ENCODE measurements at regions not wholly inside any gene's neighbourhood (a gene's known extent, or its start where the extent isn't known, plus 50 kb on each side); places are given as distances from the start of the nearest gene placed in this dataset.

DNA sequence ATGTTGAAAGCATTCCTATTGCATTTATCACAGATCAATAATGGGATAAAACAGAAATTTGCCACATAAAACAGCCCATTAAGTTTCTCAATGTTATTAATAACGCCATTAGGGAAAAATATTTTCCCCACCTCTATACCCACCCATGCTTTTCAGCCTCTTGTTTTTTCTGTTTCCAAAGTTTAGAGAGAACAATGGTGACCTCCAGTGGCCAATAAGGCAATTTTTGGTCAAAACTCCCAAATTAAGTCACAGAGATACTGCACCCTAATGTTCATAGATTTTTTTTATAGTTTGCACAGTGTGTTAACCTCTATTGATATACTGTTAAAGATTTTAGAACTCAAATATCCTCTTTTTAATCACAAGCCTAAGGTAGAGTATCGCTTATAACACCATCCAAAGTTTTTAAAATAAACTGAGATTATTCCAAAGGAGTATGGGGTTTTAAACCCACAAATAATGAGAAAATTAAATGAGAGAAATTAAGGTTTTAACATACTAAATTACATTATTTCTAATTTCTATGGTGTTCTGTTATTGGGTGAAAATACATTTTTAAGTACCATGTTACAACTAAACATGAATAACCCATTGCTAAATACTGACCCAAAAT, 184.7 kb upstream of the DCN start:
- Histone ChIP-seq H3K4me2 (ENCODE audit: low read length) (no peak overlapping the region), H3K4me1 (ENCODE audit: insufficient read depth, low read length, severe bottlenecking) (no peaks in the 10 kb centered on the region), H3K9ac (ENCODE audit: low read length) (no peak overlapping the region), H2AFZ (ENCODE audit: low read length) (no peak overlapping the region), H3K36me3 (ENCODE audit: insufficient read depth, low read length) (no peaks in the 10 kb centered on the region), H3K27me3 (ENCODE audit: insufficient read depth, low read length) (no peaks in the 10 kb centered on the region), H3K27ac (ENCODE audit: low read depth, low read length, poor library complexity, severe bottlenecking) (no peak overlapping the region), H3K9me2 (ENCODE audit: low read depth, low read length) (no peaks in the 10 kb centered on the region), H3K9me3 (ENCODE audit: low read length) (no peaks in the 10 kb centered on the region), H4K20me1 (ENCODE audit: insufficient read depth, low read length) (no peaks in the 10 kb centered on the region), H3K79me2 (ENCODE audit: insufficient read depth, low read length) (no peaks in the 10 kb centered on the region), H3F3A (ENCODE audit: insufficient read depth, low read length) (no peaks in the 10 kb centered on the region), H3K4me3 (ENCODE audit: low read depth, low read length, poor library complexity, severe bottlenecking) (no peak overlapping the region)
- peak; percentile 59 for TF ChIP-seq CTCF (IDR thresholded peaks at IDR 0.05; ENCODE audit: low read length)
- TF ChIP-seq EZH2 (IDR thresholded peaks at IDR 0.05; ENCODE audit: borderline replicate concordance, low read length): no peak

GRCh38 chr12:91364471-91365184, 182.0 kb upstream of the DCN start:
- H4K20me1 ChIP-seq (ENCODE audit: insufficient read depth, low read length): no peaks in the 10 kb centered on the region
- H3K4me1 ChIP-seq (ENCODE audit: insufficient read depth, low read length, severe bottlenecking): no peaks in the 10 kb centered on the region
- no peak overlapping the region for H2AFZ ChIP-seq (ENCODE audit: low read length)
- H3K9me2 ChIP-seq (ENCODE audit: low read depth, low read length): no peaks in the 10 kb centered on the region
- no peaks in the 10 kb centered on the region for H3K79me2 ChIP-seq (ENCODE audit: insufficient read depth, low read length)
- H3K9ac ChIP-seq (ENCODE audit: low read length): no peak overlapping the region
- no peak overlapping the region for H3K4me3 ChIP-seq (ENCODE audit: low read depth, low read length, poor library complexity, severe bottlenecking)
- no peak overlapping the region for H3K4me2 ChIP-seq (ENCODE audit: low read length)
- no peak overlapping the region for H3K27ac ChIP-seq (ENCODE audit: low read depth, low read length, poor library complexity, severe bottlenecking)
- no peaks in the 10 kb centered on the region for H3K27me3 ChIP-seq (ENCODE audit: insufficient read depth, low read length)
- no peaks in the 10 kb centered on the region for H3F3A ChIP-seq (ENCODE audit: insufficient read depth, low read length)
- TF ChIP-seq EZH2 (IDR thresholded peaks at IDR 0.05; ENCODE audit: borderline replicate concordance, low read length) (no peak), CTCF (IDR thresholded peaks at IDR 0.05; ENCODE audit: low read length) (no peak)
- no peaks in the 10 kb centered on the region for H3K9me3 ChIP-seq (ENCODE audit: low read length)
- no peaks in the 10 kb centered on the region for H3K36me3 ChIP-seq (ENCODE audit: insufficient read depth, low read length)

GRCh38 chr12:91361864-91362263, 179.2 kb upstream of the DCN start:
- no peak for TF ChIP-seq EZH2 (IDR thresholded peaks at IDR 0.05; ENCODE audit: borderline replicate concordance, low read length)
- TF ChIP-seq CTCF (IDR thresholded peaks at IDR 0.05; ENCODE audit: low read length): peak; percentile 64
- Histone ChIP-seq H3K9me2 (ENCODE audit: low read depth, low read length) (no peaks in the 10 kb centered on the region), H3K9me3 (ENCODE audit: low read length) (no peaks in the 10 kb centered on the region), H3K9ac (ENCODE audit: low read length) (no peak overlapping the region), H3K4me1 (ENCODE audit: insufficient read depth, low read length, severe bottlenecking) (no peaks in the 10 kb centered on the region), H3K4me3 (ENCODE audit: low read depth, low read length, poor library complexity, severe bottlenecking) (no peak overlapping the region), H2AFZ (ENCODE audit: low read length) (no peak overlapping the region), H4K20me1 (ENCODE audit: insufficient read depth, low read length) (no peaks in the 10 kb centered on the region), H3F3A (ENCODE audit: insufficient read depth, low read length) (no peaks in the 10 kb centered on the region), H3K27me3 (ENCODE audit: insufficient read depth, low read length) (no peaks in the 10 kb centered on the region), H3K36me3 (ENCODE audit: insufficient read depth, low read length) (no peaks in the 10 kb centered on the region), H3K27ac (ENCODE audit: low read depth, low read length, poor library complexity, severe bottlenecking) (no peak overlapping the region), H3K4me2 (ENCODE audit: low read length) (no peak overlapping the region), H3K79me2 (ENCODE audit: insufficient read depth, low read length) (no peaks in the 10 kb centered on the region)
